Suprapubic skin (tissue), 3 donors: ENCODE measurements at regions not wholly inside any gene's neighbourhood (a gene's known extent, or its start where the extent isn't known, plus 50 kb on each side); places are given as distances from the start of the nearest gene placed in this dataset.

Experiments
- POLR2AphosphoS5 ChIP-seq, 3 donors: sonication (generic); formaldehyde crosslinking; IDR thresholded peaks; one replicate each; pipeline ENCODE4 v1.6.1; 2017; ENCODE audit warnings: antibody characterized with exemption in 3 of 3
- TF ChIP-seq, protein P1 (sequence below), 2 donors: fragments of 200-600 bp in 1 of 2; fragments of 450-650 bp in 1 of 2; sonication (generic) in 1 of 2; IDR thresholded peaks; one replicate each; pipeline ENCODE4 v1.5.1; 2016 to 2019; ENCODE audit warnings: antibody characterized with exemption in 2 of 2, mild to moderate bottlenecking in 1 of 2, moderate library complexity in 1 of 2

DNA sequence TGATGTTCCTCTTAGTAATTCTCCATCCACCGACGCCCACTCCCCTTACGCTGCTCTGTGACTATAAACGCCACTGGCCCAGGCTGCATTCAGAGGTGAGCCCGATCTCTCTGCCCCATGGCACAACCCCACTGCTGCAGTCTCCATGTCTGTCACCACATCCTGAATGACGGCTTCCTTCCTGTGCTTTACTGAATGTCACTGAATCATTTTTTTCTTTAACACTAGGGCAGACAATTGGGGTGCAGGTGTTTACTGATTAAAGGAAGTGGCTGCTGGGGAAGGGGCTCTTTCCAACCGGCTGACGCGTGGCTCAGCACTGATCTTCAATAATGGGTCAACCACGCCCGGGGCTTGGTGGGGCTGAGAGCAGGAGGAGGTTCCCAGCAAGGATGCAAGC is 208.3 kb downstream of the USP6NL start:
- TF ChIP-seq, protein P1, sequence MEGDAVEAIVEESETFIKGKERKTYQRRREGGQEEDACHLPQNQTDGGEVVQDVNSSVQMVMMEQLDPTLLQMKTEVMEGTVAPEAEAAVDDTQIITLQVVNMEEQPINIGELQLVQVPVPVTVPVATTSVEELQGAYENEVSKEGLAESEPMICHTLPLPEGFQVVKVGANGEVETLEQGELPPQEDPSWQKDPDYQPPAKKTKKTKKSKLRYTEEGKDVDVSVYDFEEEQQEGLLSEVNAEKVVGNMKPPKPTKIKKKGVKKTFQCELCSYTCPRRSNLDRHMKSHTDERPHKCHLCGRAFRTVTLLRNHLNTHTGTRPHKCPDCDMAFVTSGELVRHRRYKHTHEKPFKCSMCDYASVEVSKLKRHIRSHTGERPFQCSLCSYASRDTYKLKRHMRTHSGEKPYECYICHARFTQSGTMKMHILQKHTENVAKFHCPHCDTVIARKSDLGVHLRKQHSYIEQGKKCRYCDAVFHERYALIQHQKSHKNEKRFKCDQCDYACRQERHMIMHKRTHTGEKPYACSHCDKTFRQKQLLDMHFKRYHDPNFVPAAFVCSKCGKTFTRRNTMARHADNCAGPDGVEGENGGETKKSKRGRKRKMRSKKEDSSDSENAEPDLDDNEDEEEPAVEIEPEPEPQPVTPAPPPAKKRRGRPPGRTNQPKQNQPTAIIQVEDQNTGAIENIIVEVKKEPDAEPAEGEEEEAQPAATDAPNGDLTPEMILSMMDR (IDR thresholded peaks at IDR 0.05), result no peak
- TF ChIP-seq POLR2AphosphoS5 (IDR thresholded peaks at IDR 0.05), result no peak
